ENCODE measurements at regions not wholly inside any gene's neighbourhood (a gene's known extent, or its start where the extent isn't known, plus 50 kb on each side); places are given as distances from the start of the nearest gene placed in this dataset.

GRCh38 chr2:120868366-120868765 is 132.7 kb downstream of the GLI2 start:
- Histone ChIP-seq H3K27me3 (ENCODE audit: control insufficient read depth, insufficient read depth, low read length) (no peaks in the 10 kb centered on the region), H3K9me3 (ENCODE audit: control insufficient read depth, low read length) (no peaks in the 10 kb centered on the region), H3K4me1 (no peaks in the 10 kb centered on the region), H3K79me2 (no peaks in the 10 kb centered on the region), H3K9ac (no peak overlapping the region), H3K36me3 (ENCODE audit: control insufficient read depth, insufficient read depth, low read length) (no peaks in the 10 kb centered on the region), H3K27ac (no peak overlapping the region), H2AFZ (no peak overlapping the region), H3K4me2 (ENCODE audit: low read length) (no peak overlapping the region), H3K4me3 (ENCODE audit: low read depth, low read length) (no peak overlapping the region)
- TF ChIP-seq CTCF (IDR thresholded peaks at IDR 0.05) = no peak

GRCh38 chr2:120869036-120869729 is 133.5 kb downstream of the GLI2 start:
- H3K9me3 ChIP-seq (ENCODE audit: control insufficient read depth, low read length) = no peaks in the 10 kb centered on the region
- H3K27ac ChIP-seq = no peak overlapping the region
- no peak overlapping the region for H3K4me2 ChIP-seq (ENCODE audit: low read length)
- no peaks in the 10 kb centered on the region for H3K79me2 ChIP-seq
- no peaks in the 10 kb centered on the region for H3K27me3 ChIP-seq (ENCODE audit: control insufficient read depth, insufficient read depth, low read length)
- H3K4me3 ChIP-seq (ENCODE audit: low read depth, low read length) = no peak overlapping the region
- H3K4me1 ChIP-seq = no peaks in the 10 kb centered on the region
- no peak overlapping the region for H3K9ac ChIP-seq
- TF ChIP-seq CTCF (IDR thresholded peaks at IDR 0.05) = no peak
- no peak overlapping the region for H2AFZ ChIP-seq
- no peaks in the 10 kb centered on the region for H3K36me3 ChIP-seq (ENCODE audit: control insufficient read depth, insufficient read depth, low read length)

GRCh38 chr2:120869730-120870466 is 134.2 kb downstream of the GLI2 start:
- Histone ChIP-seq H3K4me2 (ENCODE audit: low read length) (no peak overlapping the region), H3K9me3 (ENCODE audit: control insufficient read depth, low read length) (no peaks in the 10 kb centered on the region), H3K9ac (no peak overlapping the region), H3K4me1 (no peaks in the 10 kb centered on the region), H3K4me3 (ENCODE audit: low read depth, low read length) (no peak overlapping the region), H3K27me3 (ENCODE audit: control insufficient read depth, insufficient read depth, low read length) (no peaks in the 10 kb centered on the region), H3K79me2 (no peaks in the 10 kb centered on the region), H3K36me3 (ENCODE audit: control insufficient read depth, insufficient read depth, low read length) (no peaks in the 10 kb centered on the region), H2AFZ (no peak overlapping the region), H3K27ac (no peak overlapping the region)
- TF ChIP-seq CTCF (IDR thresholded peaks at IDR 0.05) = no peak

- no peaks in the 10 kb centered on the region for H3K27me3 ChIP-seq (ENCODE audit: control insufficient read depth, insufficient read depth, low read length)
These were observed 134.8 kb downstream of the GLI2 start for GRCh38 chr2:120870467-120870788.

More at GRCh38 chr2:120870467-120870788, 134.8 kb downstream of the GLI2 start:
- Histone ChIP-seq H3K9ac (no peak overlapping the region), H2AFZ (no peak overlapping the region), H3K4me3 (ENCODE audit: low read depth, low read length) (no peak overlapping the region), H3K27ac (no peak overlapping the region), H3K36me3 (ENCODE audit: control insufficient read depth, insufficient read depth, low read length) (no peaks in the 10 kb centered on the region), H3K4me1 (no peaks in the 10 kb centered on the region), H3K9me3 (ENCODE audit: control insufficient read depth, low read length) (no peaks in the 10 kb centered on the region), H3K79me2 (no peaks in the 10 kb centered on the region), H3K4me2 (ENCODE audit: low read length) (no peak overlapping the region)
- no peak for TF ChIP-seq CTCF (IDR thresholded peaks at IDR 0.05)

Measured in parathyroid adenoma (tissue), 2 donors.